NCI-H128 (cell line): ENCODE measurements at regions not wholly inside any gene's neighbourhood (a gene's known extent, or its start where the extent isn't known, plus 50 kb on each side); places are given as distances from the start of the nearest gene placed in this dataset.

Experiments used
- DNase-seq: peaks from one replicate; lab custom pipeline; 2025; ENCODE audit not compliant: unreplicated experiment; lab: John Stamatoyannopoulos, UW

GRCh38 chr7:21028186-21028585, 241.5 kb upstream of the SP8 start:
- DNase-seq = peak; percentile 40

GRCh38 chr7:21028599-21028998, 241.9 kb upstream of the SP8 start:
- DNase-seq = no peak

- no peak for DNase-seq
Measured at GRCh38 chr7:21029006-21029405, 242.3 kb upstream of the SP8 start.

- DNase-seq = no peak
Measured at GRCh38 chr7:21030237-21030871, 243.7 kb upstream of the SP8 start.

GRCh38 chr7:21041252-21041651, 254.6 kb upstream of the SP8 start:
- DNase-seq = no peak

GRCh38 chr7:21041666-21042065, 255.0 kb upstream of the SP8 start:
- no peak for DNase-seq

GRCh38 chr7:21044384-21044783, 257.7 kb upstream of the SP8 start:
- no peak for DNase-seq

GRCh38 chr7:21044913-21045568, 258.4 kb upstream of the SP8 start:
- no peak for DNase-seq

GRCh38 chr7:21051865-21052264, 265.2 kb upstream of the SP8 start:
- no peak for DNase-seq

GRCh38 chr7:21054427-21055112, 267.9 kb upstream of the SP8 start:
- DNase-seq = no peak

- DNase-seq = no peak
Measured at GRCh38 chr7:21059069-21059468, 272.4 kb upstream of the SP8 start.

- DNase-seq = no peak
Measured at GRCh38 chr7:21063106-21063505, 276.4 kb upstream of the SP8 start.

GRCh38 chr7:21064698-21065648, 278.3 kb upstream of the SP8 start:
- no peak for DNase-seq

- no peak for DNase-seq
Measured at GRCh38 chr7:21066221-21066620, 279.5 kb upstream of the SP8 start.

GRCh38 chr7:21067216-21067615, 280.5 kb upstream of the SP8 start:
- no peak for DNase-seq

GRCh38 chr7:21070571-21071090, 283.9 kb upstream of the SP8 start:
- DNase-seq = no peak

- DNase-seq = no peak
Measured at GRCh38 chr7:21071561-21072501, 285.1 kb upstream of the SP8 start.

GRCh38 chr7:21076054-21076453, 289.4 kb upstream of the SP8 start:
- DNase-seq = peak; percentile 89

GRCh38 chr7:21076574-21076973, 289.9 kb upstream of the SP8 start:
- no peak for DNase-seq

- no peak for DNase-seq
Measured at GRCh38 chr7:21077602-21078001, 290.9 kb upstream of the SP8 start.
